ENCODE measurements at regions not wholly inside any gene's neighbourhood (a gene's known extent, or its start where the extent isn't known, plus 50 kb on each side); places are given as distances from the start of the nearest gene placed in this dataset.
A peak's percentile ranks its signal among the peaks of the same experiment; 100 is the strongest.

GRCh38 chr6:117089604-117090003 is 175.8 kb upstream of the VGLL2 start:
- no peak for TF ChIP-seq TSHZ1 (tag by site-specific recombination; IDR thresholded peaks at IDR 0.05; ENCODE audit: borderline replicate concordance)
- TF ChIP-seq CTCF (tag by site-specific recombination; IDR thresholded peaks at IDR 0.05): no peak
- no peak for TF ChIP-seq ZNF311 (tag by site-specific recombination; IDR thresholded peaks at IDR 0.05; ENCODE audit: borderline replicate concordance)
- TF ChIP-seq REST (tag by site-specific recombination; IDR thresholded peaks at IDR 0.05): peak; percentile 70; the same call in 1 of the 2 replicates
- no peak for TF ChIP-seq GLIS2 (tag by site-specific recombination; IDR thresholded peaks at IDR 0.05)
- no peak for TF ChIP-seq PBX3 (CRISPR knock-in tag; IDR thresholded peaks at IDR 0.05)
